ENCODE measurements at regions not wholly inside any gene's neighbourhood (a gene's known extent, or its start where the extent isn't known, plus 50 kb on each side); places are given as distances from the start of the nearest gene placed in this dataset.

- no peak for TF ChIP-seq SIN3A (IDR thresholded peaks at IDR 0.05; ENCODE audit: borderline replicate concordance, insufficient read depth, low read length)
- no peak for TF ChIP-seq POLR2AphosphoS5 (IDR thresholded peaks at IDR 0.05; ENCODE audit: low read depth, low read length)
- no peak for TF ChIP-seq TAF1 (IDR thresholded peaks at IDR 0.05; ENCODE audit: borderline replicate concordance, insufficient read depth, low read length)
- no peak for TF ChIP-seq FOXP2 (optimal IDR thresholded peaks at IDR 0.05; ENCODE audit: borderline replicate concordance, extremely low read depth, extremely low read length, insufficient read depth)
- no peak for TF ChIP-seq REST (IDR thresholded peaks at IDR 0.05; ENCODE audit: insufficient read depth in 1 of 2, low read depth in 2 of 2, low read length in 2 of 2)
These were observed 182.7 kb upstream of the CIBAR2 start for GRCh38 chr16:85294810-85295508.

GRCh38 chr16:85296859-85297660, 184.8 kb upstream of the CIBAR2 start:
- TF ChIP-seq FOXP2 (optimal IDR thresholded peaks at IDR 0.05; ENCODE audit: borderline replicate concordance, extremely low read depth, extremely low read length, insufficient read depth) (no peak), REST (IDR thresholded peaks at IDR 0.05; ENCODE audit: insufficient read depth in 1 of 2, low read depth in 2 of 2, low read length in 2 of 2) (no peak), SIN3A (IDR thresholded peaks at IDR 0.05; ENCODE audit: borderline replicate concordance, insufficient read depth, low read length) (no peak), POLR2AphosphoS5 (IDR thresholded peaks at IDR 0.05; ENCODE audit: low read depth, low read length) (no peak), TAF1 (IDR thresholded peaks at IDR 0.05; ENCODE audit: borderline replicate concordance, insufficient read depth, low read length) (no peak)

- TF ChIP-seq REST (IDR thresholded peaks at IDR 0.05; ENCODE audit: insufficient read depth in 1 of 2, low read depth in 2 of 2, low read length in 2 of 2), result no peak
- no peak for TF ChIP-seq POLR2AphosphoS5 (IDR thresholded peaks at IDR 0.05; ENCODE audit: low read depth, low read length)
- no peak for TF ChIP-seq SIN3A (IDR thresholded peaks at IDR 0.05; ENCODE audit: borderline replicate concordance, insufficient read depth, low read length)
- no peak for TF ChIP-seq TAF1 (IDR thresholded peaks at IDR 0.05; ENCODE audit: borderline replicate concordance, insufficient read depth, low read length)
- no peak for TF ChIP-seq FOXP2 (optimal IDR thresholded peaks at IDR 0.05; ENCODE audit: borderline replicate concordance, extremely low read depth, extremely low read length, insufficient read depth)
These were observed 185.6 kb upstream of the CIBAR2 start for GRCh38 chr16:85297881-85298280.

- no peak for TF ChIP-seq FOXP2 (optimal IDR thresholded peaks at IDR 0.05; ENCODE audit: borderline replicate concordance, extremely low read depth, extremely low read length, insufficient read depth)
- TF ChIP-seq REST (IDR thresholded peaks at IDR 0.05; ENCODE audit: insufficient read depth in 1 of 2, low read depth in 2 of 2, low read length in 2 of 2), result no peak
- no peak for TF ChIP-seq TAF1 (IDR thresholded peaks at IDR 0.05; ENCODE audit: borderline replicate concordance, insufficient read depth, low read length)
- TF ChIP-seq POLR2AphosphoS5 (IDR thresholded peaks at IDR 0.05; ENCODE audit: low read depth, low read length), result no peak
- no peak for TF ChIP-seq SIN3A (IDR thresholded peaks at IDR 0.05; ENCODE audit: borderline replicate concordance, insufficient read depth, low read length)
These were observed 188.2 kb upstream of the CIBAR2 start for GRCh38 chr16:85300406-85300968.
